Vagina (tissue), 2 donors: ENCODE measurements at regions not wholly inside any gene's neighbourhood (a gene's known extent, or its start where the extent isn't known, plus 50 kb on each side); places are given as distances from the start of the nearest gene placed in this dataset.
"Not testable (repeated sequence)": the region's sequence is repeated elsewhere in the genome, so short reads cannot be mapped to it uniquely, and the experiment has no call there.

Source experiments
- DNase-seq, 2 donors: peaks; one replicate each; pipeline ENCODE4 v3.0.0-alpha.2; 2017; ENCODE audit errors: extremely low spot score in 2 of 2
- H3K27ac ChIP-seq: fragments of 200-600 bp; sonication (generic); one replicate; pipeline ENCODE4 v1.5.1; 2019
- H3K27me3 ChIP-seq: fragments of 200-600 bp; sonication (generic); one replicate; pipeline ENCODE4 v1.5.1; 2019
- H3K36me3 ChIP-seq, 2 donors: fragments of 200-600 bp; sonication (generic); one replicate each; pipeline ENCODE4 v1.5.1; 2017 to 2019
- H3K4me1 ChIP-seq: fragments of 200-600 bp; sonication (generic); one replicate; pipeline ENCODE4 v1.5.1; 2019
- H3K4me3 ChIP-seq, 2 donors: fragments of 200-600 bp; sonication (generic); 1 replicate in 1 of 2; 2 replicates in 1 of 2; pipeline ENCODE4 v1.5.1; 2016 to 2019
- H3K9me3 ChIP-seq: fragments of 200-600 bp; sonication (generic); one replicate; pipeline ENCODE4 v1.5.1; 2019
- CTCF ChIP-seq, 3 experiments: fragments of 450-650 bp in 2 of 3; fragments of 200-600 bp in 1 of 3; sonication (generic) in 1 of 3; IDR thresholded peaks; one replicate each; pipeline ENCODE4 v1.5.1; 2017 to 2019; ENCODE audit warnings: antibody characterized with exemption in 3 of 3, mild to moderate bottlenecking in 2 of 3, moderate library complexity in 2 of 3
- POLR2A ChIP-seq, 2 donors: fragments of 450-650 bp; IDR thresholded peaks; one replicate each; pipeline ENCODE4 v1.6.1; 2017; ENCODE audit warnings: antibody characterized with exemption in 2 of 2, mild to moderate bottlenecking in 2 of 2, moderate library complexity in 2 of 2
- POLR2AphosphoS5 ChIP-seq, 2 donors: sonication (generic); formaldehyde crosslinking; IDR thresholded peaks; one replicate each; pipeline ENCODE4 v1.9.0; 2017; ENCODE audit warnings: antibody characterized with exemption in 2 of 2, mild to moderate bottlenecking in 2 of 2, low read depth in 1 of 2; ENCODE audit not compliant: insufficient read depth in 1 of 2
- intact Hi-C: fragments of 100-400 bp; cut with DNase I; formaldehyde crosslinking; loops from one replicate; pipeline ENCODE4 v1.15.1; 2023

GRCh38 chr6:155762649-155763048 is 307.0 kb upstream of the NOX3 start:
- Histone ChIP-seq H3K4me3 (no peak overlapping the region), H3K27ac (no peak overlapping the region), H3K4me1 (no peaks in the 10 kb centered on the region), H3K27me3 (no peaks in the 10 kb centered on the region), H3K9me3 (no peaks in the 10 kb centered on the region), H3K36me3 (no peaks in the 10 kb centered on the region)
- TF ChIP-seq POLR2A (IDR thresholded peaks at IDR 0.05) (no peak), CTCF (IDR thresholded peaks at IDR 0.05) (no peak), POLR2AphosphoS5 (IDR thresholded peaks at IDR 0.05; ENCODE audit: insufficient read depth in 1 of 2, low read depth in 1 of 2) (no peak)
- intact Hi-C loops, result no loop called here
- no peak for DNase-seq

- no peak for DNase-seq
- no peaks in the 10 kb centered on the region for H3K4me1 ChIP-seq
- no peaks in the 10 kb centered on the region for H3K9me3 ChIP-seq
- H3K4me3 ChIP-seq, result no peak overlapping the region
- H3K36me3 ChIP-seq, result no peaks in the 10 kb centered on the region
- H3K27ac ChIP-seq, result no peak overlapping the region
- H3K27me3 ChIP-seq, result no peaks in the 10 kb centered on the region
- intact Hi-C loops, result no loop called here
- TF ChIP-seq CTCF (IDR thresholded peaks at IDR 0.05) (no peak), POLR2AphosphoS5 (IDR thresholded peaks at IDR 0.05; ENCODE audit: insufficient read depth in 1 of 2, low read depth in 1 of 2) (no peak), POLR2A (IDR thresholded peaks at IDR 0.05) (no peak)
Observed at GRCh38 chr6:155755452-155755851, 299.8 kb upstream of the NOX3 start.

GRCh38 chr6:155748778-155749177 is 293.1 kb upstream of the NOX3 start:
- H3K27ac ChIP-seq, DNase-seq: not testable (repeated sequence)

GRCh38 chr6:155747491-155747890 is 291.9 kb upstream of the NOX3 start:
- intact Hi-C loops, result no loop called here
- no peak for DNase-seq
- Histone ChIP-seq H3K4me1 (no peaks in the 10 kb centered on the region), H3K4me3 (no peak overlapping the region), H3K27ac (no peak overlapping the region), H3K36me3 (no peaks in the 10 kb centered on the region), H3K27me3 (no peaks in the 10 kb centered on the region), H3K9me3 (no peaks in the 10 kb centered on the region)
- no peak for TF ChIP-seq CTCF (IDR thresholded peaks at IDR 0.05)
- TF ChIP-seq POLR2AphosphoS5 (IDR thresholded peaks at IDR 0.05; ENCODE audit: insufficient read depth in 1 of 2, low read depth in 1 of 2), result no peak
- TF ChIP-seq POLR2A (IDR thresholded peaks at IDR 0.05), result no peak

More at GRCh38 chr6:155748778-155749177, 293.1 kb upstream of the NOX3 start:
- intact Hi-C loops, H3K4me1 ChIP-seq, H3K4me3 ChIP-seq, H3K27me3 ChIP-seq, H3K9me3 ChIP-seq, H3K36me3 ChIP-seq: not testable (repeated sequence)

- intact Hi-C loops, result no loop called here
- no peaks in the 10 kb centered on the region for H3K27me3 ChIP-seq
Observed at GRCh38 chr6:155740781-155741399, 285.3 kb upstream of the NOX3 start.

More at GRCh38 chr6:155740781-155741399, 285.3 kb upstream of the NOX3 start:
- Histone ChIP-seq H3K27ac (no peak overlapping the region), H3K4me3 (no peak overlapping the region), H3K9me3 (no peaks in the 10 kb centered on the region), H3K4me1 (no peaks in the 10 kb centered on the region), H3K36me3 (no peaks in the 10 kb centered on the region)
- TF ChIP-seq POLR2AphosphoS5 (IDR thresholded peaks at IDR 0.05; ENCODE audit: insufficient read depth in 1 of 2, low read depth in 1 of 2) (no peak), CTCF (IDR thresholded peaks at IDR 0.05) (no peak)
- DNase-seq, result no peak
